H9 (cell line): ENCODE measurements at regions not wholly inside any gene's neighbourhood (a gene's known extent, or its start where the extent isn't known, plus 50 kb on each side); places are given as distances from the start of the nearest gene placed in this dataset.

Experiments
- DNase-seq: peaks from one replicate; pipeline ENCODE4 v3.0.0-alpha.2; 2017
- H2AFZ ChIP-seq: one replicate; pipeline ENCODE4 v1.6.1; 2013; ENCODE audit warnings: mild to moderate bottlenecking, low read length, control low read depth, moderate library complexity
- H2AK5ac ChIP-seq: 2 replicates; pipeline ENCODE4 v1.6.1; 2013; ENCODE audit warnings: low read length, control low read depth, mixed read lengths; ENCODE audit not compliant: insufficient read length
- H2BK120ac ChIP-seq: one replicate; pipeline ENCODE4 v1.6.1; 2013; ENCODE audit warnings: low read depth, mild to moderate bottlenecking, low read length, control low read depth, inconsistent platforms; ENCODE audit not compliant: poor library complexity, severe bottlenecking
- H2BK12ac ChIP-seq: 2 replicates; pipeline ENCODE4 v1.6.1; 2013; ENCODE audit warnings: low read length, control low read depth, mixed read lengths, low read depth; ENCODE audit not compliant: insufficient read length
- H2BK15ac ChIP-seq: 2 replicates; pipeline ENCODE4 v1.6.1; 2013; ENCODE audit warnings: low read depth, low read length, control low read depth
- H2BK20ac ChIP-seq: one replicate; pipeline ENCODE4 v1.6.1; 2013; ENCODE audit warnings: low read depth, mild to moderate bottlenecking, low read length, control low read depth, inconsistent platforms; ENCODE audit not compliant: poor library complexity, severe bottlenecking
- H2BK5ac ChIP-seq: 2 replicates; pipeline ENCODE4 v1.6.1; 2013; ENCODE audit warnings: low read length, control low read depth, mixed read lengths; ENCODE audit not compliant: insufficient read length
- H3K14ac ChIP-seq: 2 replicates; pipeline ENCODE4 v1.6.1; 2013; ENCODE audit warnings: low read length, control low read depth; ENCODE audit not compliant: insufficient read depth
- H3K18ac ChIP-seq: 2 replicates; pipeline ENCODE4 v1.6.1; 2013; ENCODE audit warnings: low read depth, mild to moderate bottlenecking, mixed read lengths, low read length, control low read depth; ENCODE audit not compliant: insufficient read length
- H3K23ac ChIP-seq: 2 replicates; pipeline ENCODE4 v1.6.1; 2013; ENCODE audit warnings: low read length, control low read depth, mixed read lengths, low read depth; ENCODE audit not compliant: insufficient read length
- H3K23me2 ChIP-seq: 2 replicates; pipeline ENCODE4 v1.6.1; 2013; ENCODE audit warnings: low read depth, mild to moderate bottlenecking, mixed read lengths, low read length, control low read depth; ENCODE audit not compliant: insufficient read length, poor library complexity, severe bottlenecking
- H3K27ac ChIP-seq: 2 replicates; pipeline ENCODE4 v1.5.1; 2013; ENCODE audit warnings: low read length, control low read depth, mixed read lengths, low read depth; ENCODE audit not compliant: insufficient read length
- H3K27me3 ChIP-seq: 2 replicates; pipeline ENCODE4 v1.6.1; 2013; ENCODE audit warnings: low read length, control low read depth, inconsistent platforms; ENCODE audit not compliant: insufficient read depth
- H3K4ac ChIP-seq: 2 replicates; pipeline ENCODE4 v1.6.1; 2013; ENCODE audit warnings: low read depth, mild to moderate bottlenecking, control low read depth, inconsistent platforms, low read length, moderate library complexity
- H3K4me1 ChIP-seq: 2 replicates; pipeline ENCODE4 v1.6.1; 2013; ENCODE audit warnings: low read length, control low read depth, inconsistent platforms; ENCODE audit not compliant: insufficient read depth
- H3K4me2 ChIP-seq: 2 replicates; pipeline ENCODE4 v1.6.1; 2013; ENCODE audit warnings: low read length, control low read depth, mixed read lengths; ENCODE audit not compliant: insufficient read length, insufficient read depth
- H3K56ac ChIP-seq: 2 replicates; pipeline ENCODE4 v1.6.1; 2013; ENCODE audit warnings: low read depth, mild to moderate bottlenecking, mixed read lengths, low read length, control low read depth; ENCODE audit not compliant: insufficient read length
- H3K79me1 ChIP-seq: 2 replicates; pipeline ENCODE4 v1.6.1; 2013; ENCODE audit warnings: low read depth, mild to moderate bottlenecking, moderate library complexity, low read length, control low read depth, inconsistent platforms; ENCODE audit not compliant: insufficient read depth, poor library complexity, severe bottlenecking
- H3K79me2 ChIP-seq: 2 replicates; pipeline ENCODE4 v1.6.1; 2013; ENCODE audit warnings: low read length, control low read depth, inconsistent platforms; ENCODE audit not compliant: insufficient read depth
- H3K9ac ChIP-seq: 2 replicates; pipeline ENCODE4 v1.6.1; 2013; ENCODE audit warnings: low read length, control low read depth, mixed read lengths; ENCODE audit not compliant: insufficient read length; ENCODE audit errors: extremely low read depth
- H3K9me3 ChIP-seq: one replicate; pipeline ENCODE4 v1.6.1; 2013; ENCODE audit warnings: low read depth, low read length, inconsistent platforms; ENCODE audit not compliant: control insufficient read depth
- H3T11ph ChIP-seq: one replicate; pipeline ENCODE4 v1.6.1; 2013; ENCODE audit warnings: mild to moderate bottlenecking, low read length, control low read depth, inconsistent platforms
- H4K20me1 ChIP-seq: one replicate; pipeline ENCODE4 v1.6.1; 2013; ENCODE audit not compliant: control insufficient read depth, insufficient read length, insufficient read depth
- H4K5ac ChIP-seq: 2 replicates; pipeline ENCODE4 v1.6.1; 2013; ENCODE audit warnings: low read depth, mild to moderate bottlenecking, mixed read lengths, low read length, control low read depth; ENCODE audit not compliant: insufficient read length
- H4K8ac ChIP-seq: replicated peaks from 2 replicates; pipeline ENCODE4 v1.6.1; 2013; ENCODE audit warnings: low read length, control low read depth, mixed read lengths, low read depth; ENCODE audit not compliant: insufficient read length
- H4K91ac ChIP-seq: 2 replicates; pipeline ENCODE4 v1.6.1; 2013; ENCODE audit warnings: low read depth, mild to moderate bottlenecking, moderate library complexity, mixed read lengths, low read length, control low read depth; ENCODE audit not compliant: insufficient read length
- H3K27ac Mint-ChIP-seq, 3 experiments: 2 replicates in 2 of 3; 3 replicates in 1 of 3; pipeline ENCODE4 v1.8.0; 2020 to 2021; ENCODE audit warnings: mixed read lengths in 3 of 3, mild to moderate bottlenecking in 1 of 3, moderate library complexity in 1 of 3
- H3K27me3 Mint-ChIP-seq: 2 replicates; pipeline ENCODE4 v1.8.0; 2021; ENCODE audit warnings: low read depth, mild to moderate bottlenecking, moderate library complexity, mixed read lengths
- H3K36me3 Mint-ChIP-seq, 3 experiments: 2 replicates in 2 of 3; 3 replicates in 1 of 3; pipeline ENCODE4 v1.8.0; 2020 to 2021; ENCODE audit warnings: low read depth in 3 of 3, mixed read lengths in 3 of 3; ENCODE audit not compliant: insufficient read depth in 1 of 3
- H3K4me1 Mint-ChIP-seq, 2 experiments: 2 replicates each; pipeline ENCODE4 v1.8.0; 2020; ENCODE audit warnings: mixed read lengths in 2 of 2
- H3K4me3 Mint-ChIP-seq, 2 experiments: 2 replicates in 1 of 2; 3 replicates in 1 of 2; pipeline ENCODE4 v1.8.0; 2020 to 2021; ENCODE audit warnings: mild to moderate bottlenecking in 2 of 2, mixed read lengths in 2 of 2, moderate library complexity in 1 of 2
- H3K9me3 Mint-ChIP-seq, 2 experiments: 2 replicates in 1 of 2; 3 replicates in 1 of 2; pipeline ENCODE4 v1.8.0; 2020; ENCODE audit warnings: mild to moderate bottlenecking in 2 of 2, mixed read lengths in 2 of 2, moderate library complexity in 1 of 2
- WGBS: extraction: QIAGEN DNeasy Blood & Tissue Kit; methylation state at CpG from one replicate; pipeline ENCODE4 v1.1.7; 2013; ENCODE audit warnings: missing lambda C conversion rate, low lambda C conversion rate, mixed read lengths; ENCODE audit not compliant: insufficient read length; ENCODE audit errors: extremely low coverage; 5-methylcytosine and 5-hydroxymethylcytosine counted together
- TF ChIP-seq, protein P1 (sequence below): fragments of 200-600 bp; sonication (generic); conservative IDR thresholded peaks from 3 replicates; pipeline ENCODE4 v1.8.0; 2021; ENCODE audit warnings: antibody characterized with exemption, mild to moderate bottlenecking

GRCh38 chr15:98523912-98524662 lies 124.3 kb upstream of the IGF1R start:
- no peaks in the 10 kb centered on the region; a peak in 1 of 5 replicates for H3K9me3 Mint-ChIP-seq
- no peak overlapping the region for H3K4ac ChIP-seq
- H2BK120ac ChIP-seq, result no peak overlapping the region
- TF ChIP-seq, protein P1, sequence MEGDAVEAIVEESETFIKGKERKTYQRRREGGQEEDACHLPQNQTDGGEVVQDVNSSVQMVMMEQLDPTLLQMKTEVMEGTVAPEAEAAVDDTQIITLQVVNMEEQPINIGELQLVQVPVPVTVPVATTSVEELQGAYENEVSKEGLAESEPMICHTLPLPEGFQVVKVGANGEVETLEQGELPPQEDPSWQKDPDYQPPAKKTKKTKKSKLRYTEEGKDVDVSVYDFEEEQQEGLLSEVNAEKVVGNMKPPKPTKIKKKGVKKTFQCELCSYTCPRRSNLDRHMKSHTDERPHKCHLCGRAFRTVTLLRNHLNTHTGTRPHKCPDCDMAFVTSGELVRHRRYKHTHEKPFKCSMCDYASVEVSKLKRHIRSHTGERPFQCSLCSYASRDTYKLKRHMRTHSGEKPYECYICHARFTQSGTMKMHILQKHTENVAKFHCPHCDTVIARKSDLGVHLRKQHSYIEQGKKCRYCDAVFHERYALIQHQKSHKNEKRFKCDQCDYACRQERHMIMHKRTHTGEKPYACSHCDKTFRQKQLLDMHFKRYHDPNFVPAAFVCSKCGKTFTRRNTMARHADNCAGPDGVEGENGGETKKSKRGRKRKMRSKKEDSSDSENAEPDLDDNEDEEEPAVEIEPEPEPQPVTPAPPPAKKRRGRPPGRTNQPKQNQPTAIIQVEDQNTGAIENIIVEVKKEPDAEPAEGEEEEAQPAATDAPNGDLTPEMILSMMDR, result no peak
- H4K8ac ChIP-seq, result no peak overlapping the region
- no peak overlapping the region for H3K23ac ChIP-seq
- H3K14ac ChIP-seq, result no peak overlapping the region
- H3K4me3 Mint-ChIP-seq, result no peak overlapping the region
- DNase-seq, result no peak
- H3K27me3 ChIP-seq, result no peaks in the 10 kb centered on the region
- WGBS, result no CpG with 5 or more reads among the region's 12 CpGs
- no peak overlapping the region for H3K9ac ChIP-seq
- no peaks in the 10 kb centered on the region for H3K79me2 ChIP-seq
- H3K4me1 Mint-ChIP-seq, result peaks cover 12 to 33% of the 10 kb centered on the region in 2 experiments
- no peak overlapping the region for H4K91ac ChIP-seq
- H2BK12ac ChIP-seq, result no peak overlapping the region
- no peak overlapping the region for H2BK5ac ChIP-seq
- peaks cover 2% of the 10 kb centered on the region; the same call in 1 of the 2 replicates for H3K27me3 Mint-ChIP-seq
- no peak overlapping the region for H2AK5ac ChIP-seq
- no peak overlapping the region for H3K18ac ChIP-seq
- no peak overlapping the region for H3K27ac ChIP-seq
- no peak overlapping the region for H4K5ac ChIP-seq
- H4K20me1 ChIP-seq, result no peaks in the 10 kb centered on the region
- H3K9me3 ChIP-seq, result no peaks in the 10 kb centered on the region
- H3K36me3 Mint-ChIP-seq, result no peaks in the 10 kb centered on the region
- H3K79me1 ChIP-seq, result no peaks in the 10 kb centered on the region
- no peak overlapping the region for H3K4me2 ChIP-seq
- no peak overlapping the region for H3T11ph ChIP-seq
- H3K4me1 ChIP-seq, result no peaks in the 10 kb centered on the region
- H3K56ac ChIP-seq, result no peak overlapping the region
- no peak overlapping the region for H2BK20ac ChIP-seq
- H2BK15ac ChIP-seq, result no peak overlapping the region
- H3K23me2 ChIP-seq, result no peaks in the 10 kb centered on the region
- no peak overlapping the region for H2AFZ ChIP-seq
- peak overlapping the region in 2 of 3 experiments; percentile 33 to 83; a peak in 4 of 7 replicates for H3K27ac Mint-ChIP-seq
